H9 (cell line): ENCODE measurements at regions not wholly inside any gene's neighbourhood (a gene's known extent, or its start where the extent isn't known, plus 50 kb on each side); places are given as distances from the start of the nearest gene placed in this dataset.
A peak's percentile ranks its signal among the peaks of the same experiment; 100 is the strongest.
"Not testable (repeated sequence)": the region's sequence is repeated elsewhere in the genome, so short reads cannot be mapped to it uniquely, and the experiment has no call there.

Experiments used
- DNase-seq: peaks from one replicate; pipeline ENCODE4 v3.0.0-alpha.2; 2017
- H2AFZ ChIP-seq: one replicate; pipeline ENCODE4 v1.6.1; 2013; ENCODE audit warnings: mild to moderate bottlenecking, low read length, control low read depth, moderate library complexity
- H2AK5ac ChIP-seq: 2 replicates; pipeline ENCODE4 v1.6.1; 2013; ENCODE audit warnings: low read length, control low read depth, mixed read lengths; ENCODE audit not compliant: insufficient read length
- H2BK120ac ChIP-seq: one replicate; pipeline ENCODE4 v1.6.1; 2013; ENCODE audit warnings: low read depth, mild to moderate bottlenecking, low read length, control low read depth, inconsistent platforms; ENCODE audit not compliant: poor library complexity, severe bottlenecking
- H2BK12ac ChIP-seq: 2 replicates; pipeline ENCODE4 v1.6.1; 2013; ENCODE audit warnings: low read length, control low read depth, mixed read lengths, low read depth; ENCODE audit not compliant: insufficient read length
- H2BK15ac ChIP-seq: 2 replicates; pipeline ENCODE4 v1.6.1; 2013; ENCODE audit warnings: low read depth, low read length, control low read depth
- H2BK20ac ChIP-seq: one replicate; pipeline ENCODE4 v1.6.1; 2013; ENCODE audit warnings: low read depth, mild to moderate bottlenecking, low read length, control low read depth, inconsistent platforms; ENCODE audit not compliant: poor library complexity, severe bottlenecking
- H2BK5ac ChIP-seq: 2 replicates; pipeline ENCODE4 v1.6.1; 2013; ENCODE audit warnings: low read length, control low read depth, mixed read lengths; ENCODE audit not compliant: insufficient read length
- H3K14ac ChIP-seq: 2 replicates; pipeline ENCODE4 v1.6.1; 2013; ENCODE audit warnings: low read length, control low read depth; ENCODE audit not compliant: insufficient read depth
- H3K18ac ChIP-seq: 2 replicates; pipeline ENCODE4 v1.6.1; 2013; ENCODE audit warnings: low read depth, mild to moderate bottlenecking, mixed read lengths, low read length, control low read depth; ENCODE audit not compliant: insufficient read length
- H3K23ac ChIP-seq: 2 replicates; pipeline ENCODE4 v1.6.1; 2013; ENCODE audit warnings: low read length, control low read depth, mixed read lengths, low read depth; ENCODE audit not compliant: insufficient read length
- H3K23me2 ChIP-seq: 2 replicates; pipeline ENCODE4 v1.6.1; 2013; ENCODE audit warnings: low read depth, mild to moderate bottlenecking, mixed read lengths, low read length, control low read depth; ENCODE audit not compliant: insufficient read length, poor library complexity, severe bottlenecking
- H3K27ac ChIP-seq: 2 replicates; pipeline ENCODE4 v1.5.1; 2013; ENCODE audit warnings: low read length, control low read depth, mixed read lengths, low read depth; ENCODE audit not compliant: insufficient read length
- H3K27me3 ChIP-seq: 2 replicates; pipeline ENCODE4 v1.6.1; 2013; ENCODE audit warnings: low read length, control low read depth, inconsistent platforms; ENCODE audit not compliant: insufficient read depth
- H3K4ac ChIP-seq: 2 replicates; pipeline ENCODE4 v1.6.1; 2013; ENCODE audit warnings: low read depth, mild to moderate bottlenecking, control low read depth, inconsistent platforms, low read length, moderate library complexity
- H3K4me1 ChIP-seq: 2 replicates; pipeline ENCODE4 v1.6.1; 2013; ENCODE audit warnings: low read length, control low read depth, inconsistent platforms; ENCODE audit not compliant: insufficient read depth
- H3K4me2 ChIP-seq: 2 replicates; pipeline ENCODE4 v1.6.1; 2013; ENCODE audit warnings: low read length, control low read depth, mixed read lengths; ENCODE audit not compliant: insufficient read length, insufficient read depth
- H3K56ac ChIP-seq: 2 replicates; pipeline ENCODE4 v1.6.1; 2013; ENCODE audit warnings: low read depth, mild to moderate bottlenecking, mixed read lengths, low read length, control low read depth; ENCODE audit not compliant: insufficient read length
- H3K79me1 ChIP-seq: 2 replicates; pipeline ENCODE4 v1.6.1; 2013; ENCODE audit warnings: low read depth, mild to moderate bottlenecking, moderate library complexity, low read length, control low read depth, inconsistent platforms; ENCODE audit not compliant: insufficient read depth, poor library complexity, severe bottlenecking
- H3K79me2 ChIP-seq: 2 replicates; pipeline ENCODE4 v1.6.1; 2013; ENCODE audit warnings: low read length, control low read depth, inconsistent platforms; ENCODE audit not compliant: insufficient read depth
- H3K9ac ChIP-seq: 2 replicates; pipeline ENCODE4 v1.6.1; 2013; ENCODE audit warnings: low read length, control low read depth, mixed read lengths; ENCODE audit not compliant: insufficient read length; ENCODE audit errors: extremely low read depth
- H3K9me3 ChIP-seq: one replicate; pipeline ENCODE4 v1.6.1; 2013; ENCODE audit warnings: low read depth, low read length, inconsistent platforms; ENCODE audit not compliant: control insufficient read depth
- H3T11ph ChIP-seq: one replicate; pipeline ENCODE4 v1.6.1; 2013; ENCODE audit warnings: mild to moderate bottlenecking, low read length, control low read depth, inconsistent platforms
- H4K20me1 ChIP-seq: one replicate; pipeline ENCODE4 v1.6.1; 2013; ENCODE audit not compliant: control insufficient read depth, insufficient read length, insufficient read depth
- H4K5ac ChIP-seq: 2 replicates; pipeline ENCODE4 v1.6.1; 2013; ENCODE audit warnings: low read depth, mild to moderate bottlenecking, mixed read lengths, low read length, control low read depth; ENCODE audit not compliant: insufficient read length
- H4K8ac ChIP-seq: replicated peaks from 2 replicates; pipeline ENCODE4 v1.6.1; 2013; ENCODE audit warnings: low read length, control low read depth, mixed read lengths, low read depth; ENCODE audit not compliant: insufficient read length
- H4K91ac ChIP-seq: 2 replicates; pipeline ENCODE4 v1.6.1; 2013; ENCODE audit warnings: low read depth, mild to moderate bottlenecking, moderate library complexity, mixed read lengths, low read length, control low read depth; ENCODE audit not compliant: insufficient read length
- H3K27ac Mint-ChIP-seq, 3 experiments: 2 replicates in 2 of 3; 3 replicates in 1 of 3; pipeline ENCODE4 v1.8.0; 2020 to 2021; ENCODE audit warnings: mixed read lengths in 3 of 3, mild to moderate bottlenecking in 1 of 3, moderate library complexity in 1 of 3
- H3K27me3 Mint-ChIP-seq: 2 replicates; pipeline ENCODE4 v1.8.0; 2021; ENCODE audit warnings: low read depth, mild to moderate bottlenecking, moderate library complexity, mixed read lengths
- H3K36me3 Mint-ChIP-seq, 3 experiments: 2 replicates in 2 of 3; 3 replicates in 1 of 3; pipeline ENCODE4 v1.8.0; 2020 to 2021; ENCODE audit warnings: low read depth in 3 of 3, mixed read lengths in 3 of 3; ENCODE audit not compliant: insufficient read depth in 1 of 3
- H3K4me1 Mint-ChIP-seq, 2 experiments: 2 replicates each; pipeline ENCODE4 v1.8.0; 2020; ENCODE audit warnings: mixed read lengths in 2 of 2
- H3K4me3 Mint-ChIP-seq, 2 experiments: 2 replicates in 1 of 2; 3 replicates in 1 of 2; pipeline ENCODE4 v1.8.0; 2020 to 2021; ENCODE audit warnings: mild to moderate bottlenecking in 2 of 2, mixed read lengths in 2 of 2, moderate library complexity in 1 of 2
- H3K9me3 Mint-ChIP-seq, 2 experiments: 2 replicates in 1 of 2; 3 replicates in 1 of 2; pipeline ENCODE4 v1.8.0; 2020; ENCODE audit warnings: mild to moderate bottlenecking in 2 of 2, mixed read lengths in 2 of 2, moderate library complexity in 1 of 2
- CTCF ChIP-seq: fragments of 200-600 bp; sonication (generic); conservative IDR thresholded peaks from 3 replicates; pipeline ENCODE4 v1.8.0; 2021; ENCODE audit warnings: antibody characterized with exemption, mild to moderate bottlenecking
- WGBS: extraction: QIAGEN DNeasy Blood & Tissue Kit; methylation state at CpG from one replicate; pipeline ENCODE4 v1.1.7; 2013; ENCODE audit warnings: missing lambda C conversion rate, low lambda C conversion rate, mixed read lengths; ENCODE audit not compliant: insufficient read length; ENCODE audit errors: extremely low coverage; 5-methylcytosine and 5-hydroxymethylcytosine counted together

GRCh38 chr2:53314718-53315117, 452.9 kb upstream of the CHAC2 start:
- no peaks in the 10 kb centered on the region for H3K79me1 ChIP-seq
- no peak overlapping the region for H3T11ph ChIP-seq
- no peaks in the 10 kb centered on the region for H3K27me3 ChIP-seq
- no peaks in the 10 kb centered on the region for H4K20me1 ChIP-seq
- no CpG with 5 or more reads among the region's 2 CpGs for WGBS
- no peak overlapping the region for H2AFZ ChIP-seq
- H3K27ac Mint-ChIP-seq: no peak overlapping the region
- TF ChIP-seq CTCF: no peak
- no peak overlapping the region for H2BK120ac ChIP-seq
- no peak for DNase-seq
- H4K5ac ChIP-seq: no peak overlapping the region
- no peak overlapping the region for H3K9ac ChIP-seq
- no peak overlapping the region for H3K18ac ChIP-seq
- no peak overlapping the region for H2BK15ac ChIP-seq
- no peak overlapping the region for H3K14ac ChIP-seq
- H3K79me2 ChIP-seq: no peaks in the 10 kb centered on the region
- no peak overlapping the region for H3K4me2 ChIP-seq
- H3K4me1 Mint-ChIP-seq: peaks cover 15 to 17% of the 10 kb centered on the region in 2 experiments
- no peaks in the 10 kb centered on the region; a peak in 1 of 5 replicates for H3K9me3 Mint-ChIP-seq
- no peaks in the 10 kb centered on the region for H3K9me3 ChIP-seq
- H2BK5ac ChIP-seq: no peak overlapping the region
- H3K36me3 Mint-ChIP-seq: no peaks in the 10 kb centered on the region
- H3K23ac ChIP-seq: no peak overlapping the region
- no peak overlapping the region for H4K91ac ChIP-seq
- H3K4me1 ChIP-seq: no peaks in the 10 kb centered on the region; the same call in 1 of the 2 replicates
- no peak overlapping the region for H3K4me3 Mint-ChIP-seq
- H3K4ac ChIP-seq: no peak overlapping the region
- no peak overlapping the region for H2BK20ac ChIP-seq
- H3K56ac ChIP-seq: no peak overlapping the region
- H3K23me2 ChIP-seq: no peaks in the 10 kb centered on the region
- no peak overlapping the region for H2AK5ac ChIP-seq
- H3K27ac ChIP-seq: no peak overlapping the region
- no peak overlapping the region for H4K8ac ChIP-seq
- no peaks in the 10 kb centered on the region; the same call in 1 of the 2 replicates for H3K27me3 Mint-ChIP-seq
- H2BK12ac ChIP-seq: no peak overlapping the region

DNA sequence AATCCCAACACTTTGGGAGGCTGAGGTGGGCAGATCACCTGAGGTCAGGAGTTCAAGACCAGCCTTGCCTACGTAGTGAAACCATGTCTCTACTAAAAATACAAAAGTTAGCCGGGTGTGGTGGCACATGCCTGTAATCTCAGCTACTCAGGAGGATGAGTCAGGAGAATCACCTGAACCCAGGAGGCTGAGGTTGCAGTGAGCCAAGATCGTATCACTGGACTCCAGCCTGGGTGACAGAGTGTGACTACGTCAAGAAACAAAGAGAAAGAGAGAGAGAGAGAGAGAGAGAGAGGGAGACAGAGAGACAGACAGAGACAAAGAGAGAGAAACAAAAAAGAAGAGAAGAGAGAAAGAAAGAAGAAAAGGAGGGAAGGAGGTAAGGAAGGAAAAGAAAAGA, 454.0 kb upstream of the CHAC2 start:
- not testable (repeated sequence) for H2AK5ac ChIP-seq, H3K27me3 ChIP-seq, H3K4me3 Mint-ChIP-seq, H4K8ac ChIP-seq, H3K9me3 Mint-ChIP-seq, H3K36me3 Mint-ChIP-seq, H3K23ac ChIP-seq, H3K14ac ChIP-seq, DNase-seq, H3K4ac ChIP-seq, H3K23me2 ChIP-seq, H3K4me1 ChIP-seq, H2BK15ac ChIP-seq, H3K9me3 ChIP-seq, H3T11ph ChIP-seq, H3K9ac ChIP-seq, H3K4me2 ChIP-seq, H2BK5ac ChIP-seq, H3K79me2 ChIP-seq, H2AFZ ChIP-seq, H4K91ac ChIP-seq, H3K79me1 ChIP-seq, H4K5ac ChIP-seq, H2BK20ac ChIP-seq, H2BK120ac ChIP-seq, H3K18ac ChIP-seq, H2BK12ac ChIP-seq, H3K56ac ChIP-seq, H3K27me3 Mint-ChIP-seq, H3K27ac ChIP-seq, H4K20me1 ChIP-seq
- WGBS: no CpG with 5 or more reads among the region's 4 CpGs
- H3K27ac Mint-ChIP-seq: 0 out of 7 replicates have a peak overlapping the region, but pooled peaks of 1 of the 3 experiments have one; percentile 34
- H3K4me1 Mint-ChIP-seq: peaks cover 15 to 18% of the 10 kb centered on the region in 2 experiments
